ENCODE measurements at regions not wholly inside any gene's neighbourhood (a gene's known extent, or its start where the extent isn't known, plus 50 kb on each side); places are given as distances from the start of the nearest gene placed in this dataset.

GRCh38 chr3:84567796-84568195 is 391.0 kb upstream of the CADM2 start:
- no peak for DNase-seq
- Histone ChIP-seq H3K27me3 (no peaks in the 10 kb centered on the region), H3K4me1 (no peaks in the 10 kb centered on the region), H3K4me3 (no peak overlapping the region), H3K27ac (no peak overlapping the region), H3K36me3 (replicated peaks in 1 of 2; ENCODE audit: insufficient read depth in 1 of 2, low read depth in 2 of 2) (no peaks in the 10 kb centered on the region), H3K9me3 (no peaks in the 10 kb centered on the region)
- no peak for ATAC-seq
- TF ChIP-seq POLR2A (IDR thresholded peaks at IDR 0.05): no peak
- TF ChIP-seq CTCF (IDR thresholded peaks at IDR 0.05): no peak
- WGBS, 2 donors: 77 to 79% methylated on average over 4 of the region's 4 CpGs
- intact Hi-C loops (cut with DNase I): no loop called here

- no peaks in the 10 kb centered on the region for H3K27me3 ChIP-seq
- intact Hi-C loops (cut with DNase I): no loop called here
- no peak overlapping the region for H3K27ac ChIP-seq
- DNase-seq: no peak
- WGBS, 2 donors: 33 to 71% methylated on average over 1 of the region's 1 CpG
- ATAC-seq: no peak
- H3K4me1 ChIP-seq: no peaks in the 10 kb centered on the region
- no peak overlapping the region for H3K4me3 ChIP-seq
- TF ChIP-seq POLR2A (IDR thresholded peaks at IDR 0.05) (no peak), CTCF (IDR thresholded peaks at IDR 0.05) (no peak)
- no peaks in the 10 kb centered on the region for H3K36me3 ChIP-seq (replicated peaks in 1 of 2; ENCODE audit: insufficient read depth in 1 of 2, low read depth in 2 of 2)
- no peaks in the 10 kb centered on the region for H3K9me3 ChIP-seq
Observed at GRCh38 chr3:84573962-84574361, 384.8 kb upstream of the CADM2 start.

- 15 to 26% methylated on average over 2 of the region's 2 CpGs for WGBS, 2 donors
- Histone ChIP-seq H3K27ac (no peak overlapping the region), H3K36me3 (replicated peaks in 1 of 2; ENCODE audit: insufficient read depth in 1 of 2, low read depth in 2 of 2) (no peaks in the 10 kb centered on the region), H3K4me1 (peaks cover 4% of the 10 kb centered on the region), H3K4me3 (no peak overlapping the region), H3K27me3 (no peaks in the 10 kb centered on the region), H3K9me3 (no peaks in the 10 kb centered on the region)
- intact Hi-C loops (cut with DNase I): no loop called here
- DNase-seq (no peak), ATAC-seq (no peak)
- TF ChIP-seq CTCF (IDR thresholded peaks at IDR 0.05): no peak
- no peak for TF ChIP-seq POLR2A (IDR thresholded peaks at IDR 0.05)
Observed at GRCh38 chr3:84586427-84586826, 372.4 kb upstream of the CADM2 start.

- intact Hi-C loops (cut with DNase I): no loop called here
- Histone ChIP-seq H3K27ac (no peak overlapping the region), H3K4me3 (no peak overlapping the region), H3K4me1 (no peaks in the 10 kb centered on the region), H3K9me3 (no peaks in the 10 kb centered on the region), H3K27me3 (no peaks in the 10 kb centered on the region), H3K36me3 (replicated peaks in 1 of 2; ENCODE audit: insufficient read depth in 1 of 2, low read depth in 2 of 2) (no peaks in the 10 kb centered on the region)
- no peak for TF ChIP-seq CTCF (IDR thresholded peaks at IDR 0.05)
- ATAC-seq (no peak), DNase-seq (no peak)
- WGBS, 2 donors: 56 to 68% methylated on average over 7 of the region's 7 CpGs
Observed at GRCh38 chr3:84600703-84601225, 358.0 kb upstream of the CADM2 start.

GRCh38 chr3:84601303-84601702 is 357.5 kb upstream of the CADM2 start:
- Histone ChIP-seq H3K9me3 (no peaks in the 10 kb centered on the region), H3K27me3 (no peaks in the 10 kb centered on the region), H3K4me1 (no peaks in the 10 kb centered on the region), H3K36me3 (replicated peaks in 1 of 2; ENCODE audit: insufficient read depth in 1 of 2, low read depth in 2 of 2) (no peaks in the 10 kb centered on the region), H3K27ac (no peak overlapping the region), H3K4me3 (no peak overlapping the region)
- DNase-seq: no peak
- no peak for ATAC-seq
- WGBS, 2 donors: 31 to 42% methylated on average over 2 of the region's 2 CpGs
- TF ChIP-seq POLR2A (IDR thresholded peaks at IDR 0.05) (no peak), CTCF (IDR thresholded peaks at IDR 0.05) (no peak)
- intact Hi-C loops (cut with DNase I): no loop called here

Measured in body of pancreas (tissue), 4 donors.